Endothelial cell of umbilical vein (primary cell): ENCODE measurements at regions not wholly inside any gene's neighbourhood (a gene's known extent, or its start where the extent isn't known, plus 50 kb on each side); places are given as distances from the start of the nearest gene placed in this dataset.

Experiments used
- BruUV-seq: library from RNA; stranded (reverse); fragments of 400-500 nt; replicated peaks from 2 replicates; lab custom pipeline; 2021; lab: Mats Ljungman, UMichigan
- CTCF ChIA-PET: fragments of 300-600, 350-600 bp; sonication (Branson Sonifier 250); formaldehyde crosslinking; loops from one replicate; lab custom pipeline; 2021; ENCODE audit warnings: antibody characterized with exemption, inconsistent platforms; lab: Charles Lee
- POLR2A ChIA-PET: fragments of 300-600, 350-600 bp; sonication (Branson Sonifier 250); formaldehyde crosslinking; loops from one replicate; lab custom pipeline; 2021; ENCODE audit warnings: antibody characterized with exemption, inconsistent platforms; lab: Charles Lee
- DNase-seq: peaks from one replicate; pipeline ENCODE4 v3.0.0-alpha.2; 2011; ENCODE audit warnings: low read depth, low spot score
- FAIRE-seq: peaks from 2 replicates; lab custom pipeline; 2011; peaks lifted over from hg19 to GRCh38; lab: Jason Lieb, UNC
- H2AFZ ChIP-seq: 2 replicates; pipeline ENCODE4 v1.6.0; 2012; ENCODE audit warnings: low read depth, low read length, control low read depth, inconsistent platforms
- H3K27ac ChIP-seq: 2 replicates; pipeline ENCODE4 v1.5.1; 2011; ENCODE audit warnings: low read depth, mild to moderate bottlenecking, control low read depth, low read length, moderate library complexity; ENCODE audit not compliant: insufficient read depth
- H3K27me3 ChIP-seq, 2 experiments: 2 replicates each; pipeline versions ENCODE4 v1.6.0 to v1.6.1; 2011; ENCODE audit warnings: low read length in 2 of 2, mixed read lengths in 1 of 2; ENCODE audit not compliant: control insufficient read depth in 2 of 2, insufficient read depth in 2 of 2
- H3K36me3 ChIP-seq, 2 experiments: 2 replicates in 1 of 2; 3 replicates in 1 of 2; pipeline ENCODE4 v1.5.1; 2011; ENCODE audit warnings: low read length in 2 of 2, mild to moderate bottlenecking in 1 of 2, moderate library complexity in 1 of 2; ENCODE audit not compliant: control insufficient read depth in 2 of 2, insufficient read depth in 2 of 2; ENCODE audit errors: extremely low read depth in 1 of 2
- H3K4me1 ChIP-seq: 3 replicates; pipeline ENCODE4 v1.5.1; 2011; ENCODE audit warnings: mild to moderate bottlenecking, low read length; ENCODE audit not compliant: control insufficient read depth, insufficient read depth; ENCODE audit errors: extremely low read depth
- H3K4me2 ChIP-seq: 2 replicates; pipeline ENCODE4 v1.6.1; 2011; ENCODE audit warnings: low read length, control low read depth, mixed read lengths; ENCODE audit not compliant: insufficient read depth
- H3K4me3 ChIP-seq, 3 experiments: fragments of 200-600 bp in 1 of 3; sonication (generic), shearing (Covaris generic) in 1 of 3; replicated peaks in 1 of 3; 2 replicates each; pipeline ENCODE4 v1.5.1; 2011 to 2016; ENCODE audit warnings: control low read depth in 3 of 3, low read length in 3 of 3, mild to moderate bottlenecking in 2 of 3, inconsistent platforms in 1 of 3, low read depth in 1 of 3, moderate library complexity in 1 of 3; ENCODE audit not compliant: insufficient read depth in 1 of 3
- H3K79me2 ChIP-seq: 2 replicates; pipeline ENCODE4 v1.6.0; 2012; ENCODE audit warnings: low read length, inconsistent platforms; ENCODE audit not compliant: control insufficient read depth, insufficient read depth
- H3K9ac ChIP-seq: replicated peaks from 2 replicates; pipeline ENCODE3; 2011; ENCODE audit warnings: low read length, control low read depth; ENCODE audit not compliant: insufficient read depth; ENCODE audit errors: extremely low read depth
- H3K9me1 ChIP-seq: replicated peaks from 3 replicates; pipeline ENCODE4 v1.6.0; 2011; ENCODE audit warnings: mild to moderate bottlenecking, low read length; ENCODE audit not compliant: control insufficient read depth, insufficient read depth; ENCODE audit errors: extremely low read depth
- H3K9me3 ChIP-seq: replicated peaks from 2 replicates; pipeline ENCODE4 v1.5.1; 2012; ENCODE audit warnings: low read length, inconsistent platforms; ENCODE audit not compliant: control insufficient read depth, insufficient read depth
- H4K20me1 ChIP-seq: replicated peaks from 2 replicates; pipeline ENCODE3; 2011; ENCODE audit warnings: mild to moderate bottlenecking, low read length; ENCODE audit not compliant: control insufficient read depth, insufficient read depth; ENCODE audit errors: extremely low read depth
- EZH2 ChIP-seq: IDR thresholded peaks from 2 replicates; pipeline ENCODE4 v1.6.1; 2012; ENCODE audit warnings: borderline replicate concordance, low read depth, mild to moderate bottlenecking, moderate library complexity, low read length, inconsistent platforms; ENCODE audit not compliant: severe bottlenecking
- FOS ChIP-seq: IDR thresholded peaks from 2 replicates; pipeline ENCODE4 v1.6.1; 2011; ENCODE audit warnings: mild to moderate bottlenecking, low read length, moderate library complexity, borderline replicate concordance; ENCODE audit not compliant: insufficient read depth
- GATA2 ChIP-seq: IDR thresholded peaks from 2 replicates; pipeline ENCODE4 v1.7.0; 2011; ENCODE audit warnings: low read depth, mild to moderate bottlenecking, moderate library complexity, mixed read lengths, low read length; ENCODE audit not compliant: insufficient read length, insufficient read depth
- JUN ChIP-seq: IDR thresholded peaks from 2 replicates; pipeline ENCODE4 v1.6.1; 2011; ENCODE audit warnings: borderline replicate concordance, low read depth; ENCODE audit not compliant: insufficient read length, insufficient read depth
- MYC ChIP-seq: IDR thresholded peaks from one replicate; pipeline ENCODE4 v1.6.1; 2011; ENCODE audit warnings: mild to moderate bottlenecking, low read depth, low read length
- POLR2A ChIP-seq: IDR thresholded peaks from 2 replicates; pipeline ENCODE4 v1.6.1; 2012; ENCODE audit warnings: low read depth, mild to moderate bottlenecking, control low read depth, low read length
- POLR2AphosphoS5 ChIP-seq: IDR thresholded peaks from 2 replicates; pipeline ENCODE4 v1.6.1; 2012; ENCODE audit warnings: low read depth, mild to moderate bottlenecking, control low read depth, low read length, moderate library complexity; ENCODE audit not compliant: insufficient read depth
- dilution Hi-C: fragments of 300-500 bp; cut with MboI; formaldehyde crosslinking; loops from one replicate; pipeline ENCODE4 v1.15.0; 2019; ENCODE audit warnings: low sequenced_read_pairs; ENCODE audit not compliant: extremely low pct_ligation_motif_present
- intact Hi-C: fragments of 100-400 bp; cut with micrococcal nuclease; formaldehyde crosslinking; loops from one replicate; pipeline ENCODE4 v1.10.0; 2022
- TF ChIP-seq, protein P1 (sequence below), 2 donors: IDR thresholded peaks; 1 replicate in 1 of 2; 2 replicates in 1 of 2; pipeline ENCODE4 v1.5.1; 2011; ENCODE audit warnings: low read length in 2 of 2, mild to moderate bottlenecking in 2 of 2, moderate library complexity in 2 of 2, control low read depth in 1 of 2, inconsistent platforms in 1 of 2, low read depth in 1 of 2; ENCODE audit not compliant: insufficient read depth in 1 of 2; ENCODE audit errors: extremely low read depth in 1 of 2
- TF ChIP-seq, protein P2 (sequence below): IDR thresholded peaks from 2 replicates; pipeline ENCODE4 v1.6.1; 2011; ENCODE audit not compliant: insufficient read depth, insufficient read length

DNA sequence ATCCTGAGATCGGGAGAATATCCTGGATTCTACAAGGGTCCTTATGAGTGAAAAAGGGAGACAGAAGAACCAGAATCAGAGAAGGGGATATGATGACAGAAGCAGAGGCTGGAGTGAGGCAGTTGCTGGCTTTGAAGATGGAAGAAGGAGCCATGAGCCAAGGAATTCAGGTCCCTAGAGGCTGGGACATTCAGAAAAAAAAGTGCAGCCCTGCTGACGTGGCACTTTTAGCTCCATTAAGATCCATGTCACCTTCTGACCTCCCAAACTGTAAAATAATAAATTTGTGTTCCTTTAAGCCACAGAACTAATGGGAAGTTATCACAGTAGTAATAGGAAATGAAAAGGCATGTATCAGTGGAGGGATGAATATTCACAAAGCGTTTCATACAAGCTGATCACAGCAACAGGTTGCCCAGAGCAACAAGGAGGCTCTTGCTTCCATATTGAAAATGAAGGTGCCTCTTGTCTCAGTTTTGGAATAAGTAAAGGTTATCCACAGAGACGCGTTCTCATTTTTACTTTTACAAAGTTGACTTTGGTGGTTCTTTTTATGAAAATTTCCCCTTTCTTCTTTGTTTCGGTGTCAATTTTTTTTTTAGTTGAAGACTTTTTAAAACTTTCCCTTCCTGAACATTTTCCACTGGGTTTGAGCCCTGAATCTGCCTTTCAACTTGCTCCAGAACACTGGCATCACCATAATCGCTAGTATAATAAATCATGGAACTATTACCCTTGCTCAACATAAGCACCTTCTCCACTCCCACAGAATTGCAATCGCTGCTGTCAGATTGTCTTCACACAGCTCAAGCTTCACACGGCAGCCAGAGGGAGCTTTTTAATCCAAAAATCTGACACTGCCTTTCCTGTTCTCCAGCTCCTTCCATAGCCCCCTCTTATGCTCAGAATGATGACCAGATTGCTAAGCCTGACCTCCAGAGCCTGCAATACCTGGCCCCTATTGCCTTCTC lies 127.6 kb upstream of the RBPJ start:
- CTCF ChIA-PET: no interaction called here
- no peak overlapping the region for H3K9ac ChIP-seq
- no TSS peak for BruUV-seq
- H2AFZ ChIP-seq: no peak overlapping the region
- FAIRE-seq (no peak), DNase-seq (no peak)
- H3K79me2 ChIP-seq: no peaks in the 10 kb centered on the region
- no peaks in the 10 kb centered on the region for H3K9me1 ChIP-seq
- no peak overlapping the region for H3K4me3 ChIP-seq
- H3K27me3 ChIP-seq: no peaks in the 10 kb centered on the region
- POLR2A ChIA-PET: no interaction called here
- no peak overlapping the region for H3K4me2 ChIP-seq
- H3K4me1 ChIP-seq: no peaks in the 10 kb centered on the region
- no peaks in the 10 kb centered on the region for H3K9me3 ChIP-seq
- dilution Hi-C loops (no loop called here), intact Hi-C loops (no loop called here)
- H4K20me1 ChIP-seq: no peaks in the 10 kb centered on the region
- H3K27ac ChIP-seq: no peak overlapping the region
- TF ChIP-seq EZH2 (no peak), MYC (no peak), FOS (no peak), POLR2AphosphoS5 (no peak), POLR2A (no peak), GATA2 (no peak), JUN (no peak)
- TF ChIP-seq, protein P1, sequence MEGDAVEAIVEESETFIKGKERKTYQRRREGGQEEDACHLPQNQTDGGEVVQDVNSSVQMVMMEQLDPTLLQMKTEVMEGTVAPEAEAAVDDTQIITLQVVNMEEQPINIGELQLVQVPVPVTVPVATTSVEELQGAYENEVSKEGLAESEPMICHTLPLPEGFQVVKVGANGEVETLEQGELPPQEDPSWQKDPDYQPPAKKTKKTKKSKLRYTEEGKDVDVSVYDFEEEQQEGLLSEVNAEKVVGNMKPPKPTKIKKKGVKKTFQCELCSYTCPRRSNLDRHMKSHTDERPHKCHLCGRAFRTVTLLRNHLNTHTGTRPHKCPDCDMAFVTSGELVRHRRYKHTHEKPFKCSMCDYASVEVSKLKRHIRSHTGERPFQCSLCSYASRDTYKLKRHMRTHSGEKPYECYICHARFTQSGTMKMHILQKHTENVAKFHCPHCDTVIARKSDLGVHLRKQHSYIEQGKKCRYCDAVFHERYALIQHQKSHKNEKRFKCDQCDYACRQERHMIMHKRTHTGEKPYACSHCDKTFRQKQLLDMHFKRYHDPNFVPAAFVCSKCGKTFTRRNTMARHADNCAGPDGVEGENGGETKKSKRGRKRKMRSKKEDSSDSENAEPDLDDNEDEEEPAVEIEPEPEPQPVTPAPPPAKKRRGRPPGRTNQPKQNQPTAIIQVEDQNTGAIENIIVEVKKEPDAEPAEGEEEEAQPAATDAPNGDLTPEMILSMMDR (IDR thresholded peaks at IDR 0.05; ENCODE audit: extremely low read depth in 1 of 2, insufficient read depth in 1 of 2, low read depth in 1 of 2, low read length in 2 of 2): no peak
- TF ChIP-seq, protein P2, sequence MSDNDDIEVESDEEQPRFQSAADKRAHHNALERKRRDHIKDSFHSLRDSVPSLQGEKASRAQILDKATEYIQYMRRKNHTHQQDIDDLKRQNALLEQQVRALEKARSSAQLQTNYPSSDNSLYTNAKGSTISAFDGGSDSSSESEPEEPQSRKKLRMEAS: no peak
- no peaks in the 10 kb centered on the region for H3K36me3 ChIP-seq
